ENCODE measurements at regions not wholly inside any gene's neighbourhood (a gene's known extent, or its start where the extent isn't known, plus 50 kb on each side); places are given as distances from the start of the nearest gene placed in this dataset.

GRCh38 chr3:31370681-31371080 lies 162.0 kb upstream of the STT3B start:
- H3K9me3 Mint-ChIP-seq = no peaks in the 10 kb centered on the region
- H3K27ac Mint-ChIP-seq = no peak overlapping the region
- no peak overlapping the region for H3K4me3 Mint-ChIP-seq
- no peak for DNase-seq
- TF ChIP-seq CTCF (IDR thresholded peaks at IDR 0.05) = no peak
- no peaks in the 10 kb centered on the region for H3K36me3 Mint-ChIP-seq (ENCODE audit: low read depth)
- peaks cover 13% of the 10 kb centered on the region for H3K4me1 Mint-ChIP-seq (ENCODE audit: low read depth)
- H3K27me3 Mint-ChIP-seq (ENCODE audit: insufficient read depth) = peaks cover 1% of the 10 kb centered on the region; the same call in 1 of the 2 replicates

- Mint-ChIP-seq H3K27ac (no peak overlapping the region), H3K4me1 (ENCODE audit: low read depth) (peaks cover 13% of the 10 kb centered on the region), H3K27me3 (ENCODE audit: insufficient read depth) (peaks cover 1% of the 10 kb centered on the region; the same call in 1 of the 2 replicates), H3K9me3 (no peaks in the 10 kb centered on the region), H3K36me3 (ENCODE audit: low read depth) (no peaks in the 10 kb centered on the region), H3K4me3 (no peak overlapping the region)
- TF ChIP-seq CTCF (IDR thresholded peaks at IDR 0.05) = no peak
- DNase-seq = no peak
Observed at GRCh38 chr3:31371484-31372177, 161.1 kb upstream of the STT3B start.

GRCh38 chr3:31373681-31374080 lies 159.0 kb upstream of the STT3B start:
- H3K27ac Mint-ChIP-seq = no peak overlapping the region
- no peak overlapping the region for H3K4me3 Mint-ChIP-seq
- peaks cover 1% of the 10 kb centered on the region; the same call in 1 of the 2 replicates for H3K27me3 Mint-ChIP-seq (ENCODE audit: insufficient read depth)
- H3K9me3 Mint-ChIP-seq = no peaks in the 10 kb centered on the region
- peaks cover 33% of the 10 kb centered on the region for H3K4me1 Mint-ChIP-seq (ENCODE audit: low read depth)
- no peak for DNase-seq
- H3K36me3 Mint-ChIP-seq (ENCODE audit: low read depth) = no peaks in the 10 kb centered on the region
- no peak for TF ChIP-seq CTCF (IDR thresholded peaks at IDR 0.05)

- H3K4me1 Mint-ChIP-seq (ENCODE audit: low read depth) = peaks cover 20% of the 10 kb centered on the region
- TF ChIP-seq CTCF (IDR thresholded peaks at IDR 0.05) = no peak
- no peak overlapping the region; the same call in 1 of the 2 replicates for H3K4me3 Mint-ChIP-seq
- H3K27me3 Mint-ChIP-seq (ENCODE audit: insufficient read depth) = peaks cover 6% of the 10 kb centered on the region; the same call in 1 of the 2 replicates
- H3K36me3 Mint-ChIP-seq (ENCODE audit: low read depth) = no peaks in the 10 kb centered on the region
- H3K9me3 Mint-ChIP-seq = no peaks in the 10 kb centered on the region
- DNase-seq = peak; percentile 70
- H3K27ac Mint-ChIP-seq = no peak overlapping the region
Observed at GRCh38 chr3:31377045-31377642, 155.6 kb upstream of the STT3B start.

GRCh38 chr3:31378231-31378630 lies 154.5 kb upstream of the STT3B start:
- Mint-ChIP-seq H3K4me3 (no peak overlapping the region), H3K27ac (no peak overlapping the region), H3K4me1 (ENCODE audit: low read depth) (peaks cover 20% of the 10 kb centered on the region), H3K36me3 (ENCODE audit: low read depth) (no peaks in the 10 kb centered on the region), H3K9me3 (no peaks in the 10 kb centered on the region), H3K27me3 (ENCODE audit: insufficient read depth) (peaks cover 6% of the 10 kb centered on the region; the same call in 1 of the 2 replicates)
- no peak for TF ChIP-seq CTCF (IDR thresholded peaks at IDR 0.05)
- DNase-seq = no peak
